Esophagus muscularis mucosa (tissue), 4 donors: ENCODE measurements at regions not wholly inside any gene's neighbourhood (a gene's known extent, or its start where the extent isn't known, plus 50 kb on each side); places are given as distances from the start of the nearest gene placed in this dataset.

Experiments used
- EP300 ChIP-seq: sonication (generic); formaldehyde crosslinking; IDR thresholded peaks from one replicate; pipeline ENCODE4 v1.6.1; 2017; ENCODE audit warnings: antibody characterized with exemption
- POLR2A ChIP-seq: fragments of 450-650 bp; IDR thresholded peaks from one replicate; pipeline ENCODE4 v1.6.1; 2017; ENCODE audit warnings: antibody characterized with exemption, moderate library complexity, mild to moderate bottlenecking, low read depth
- POLR2AphosphoS5 ChIP-seq, 2 donors: sonication (generic); formaldehyde crosslinking; IDR thresholded peaks; one replicate each; pipeline ENCODE4 v1.6.1; 2017; ENCODE audit warnings: antibody characterized with exemption in 2 of 2
- TF ChIP-seq, protein P1 (sequence below), 3 experiments: fragments of 200-600 bp in 2 of 3; fragments of 450-650 bp in 1 of 3; sonication (generic) in 2 of 3; IDR thresholded peaks; one replicate each; pipeline ENCODE4 v1.5.1; 2017 to 2019; ENCODE audit warnings: antibody characterized with exemption in 3 of 3, mild to moderate bottlenecking in 2 of 3, moderate library complexity in 1 of 3

- TF ChIP-seq, protein P1, sequence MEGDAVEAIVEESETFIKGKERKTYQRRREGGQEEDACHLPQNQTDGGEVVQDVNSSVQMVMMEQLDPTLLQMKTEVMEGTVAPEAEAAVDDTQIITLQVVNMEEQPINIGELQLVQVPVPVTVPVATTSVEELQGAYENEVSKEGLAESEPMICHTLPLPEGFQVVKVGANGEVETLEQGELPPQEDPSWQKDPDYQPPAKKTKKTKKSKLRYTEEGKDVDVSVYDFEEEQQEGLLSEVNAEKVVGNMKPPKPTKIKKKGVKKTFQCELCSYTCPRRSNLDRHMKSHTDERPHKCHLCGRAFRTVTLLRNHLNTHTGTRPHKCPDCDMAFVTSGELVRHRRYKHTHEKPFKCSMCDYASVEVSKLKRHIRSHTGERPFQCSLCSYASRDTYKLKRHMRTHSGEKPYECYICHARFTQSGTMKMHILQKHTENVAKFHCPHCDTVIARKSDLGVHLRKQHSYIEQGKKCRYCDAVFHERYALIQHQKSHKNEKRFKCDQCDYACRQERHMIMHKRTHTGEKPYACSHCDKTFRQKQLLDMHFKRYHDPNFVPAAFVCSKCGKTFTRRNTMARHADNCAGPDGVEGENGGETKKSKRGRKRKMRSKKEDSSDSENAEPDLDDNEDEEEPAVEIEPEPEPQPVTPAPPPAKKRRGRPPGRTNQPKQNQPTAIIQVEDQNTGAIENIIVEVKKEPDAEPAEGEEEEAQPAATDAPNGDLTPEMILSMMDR (IDR thresholded peaks at IDR 0.05) = no peak
- TF ChIP-seq EP300 = no peak
- TF ChIP-seq POLR2A = no peak
- no peak for TF ChIP-seq POLR2AphosphoS5 (IDR thresholded peaks at IDR 0.05)
Measured at GRCh38 chr5:123806644-123807043, 294.7 kb downstream of the CSNK1G3 start.
